ENCODE measurements at regions not wholly inside any gene's neighbourhood (a gene's known extent, or its start where the extent isn't known, plus 50 kb on each side); places are given as distances from the start of the nearest gene placed in this dataset.
A peak's percentile ranks its signal among the peaks of the same experiment; 100 is the strongest.

DNA sequence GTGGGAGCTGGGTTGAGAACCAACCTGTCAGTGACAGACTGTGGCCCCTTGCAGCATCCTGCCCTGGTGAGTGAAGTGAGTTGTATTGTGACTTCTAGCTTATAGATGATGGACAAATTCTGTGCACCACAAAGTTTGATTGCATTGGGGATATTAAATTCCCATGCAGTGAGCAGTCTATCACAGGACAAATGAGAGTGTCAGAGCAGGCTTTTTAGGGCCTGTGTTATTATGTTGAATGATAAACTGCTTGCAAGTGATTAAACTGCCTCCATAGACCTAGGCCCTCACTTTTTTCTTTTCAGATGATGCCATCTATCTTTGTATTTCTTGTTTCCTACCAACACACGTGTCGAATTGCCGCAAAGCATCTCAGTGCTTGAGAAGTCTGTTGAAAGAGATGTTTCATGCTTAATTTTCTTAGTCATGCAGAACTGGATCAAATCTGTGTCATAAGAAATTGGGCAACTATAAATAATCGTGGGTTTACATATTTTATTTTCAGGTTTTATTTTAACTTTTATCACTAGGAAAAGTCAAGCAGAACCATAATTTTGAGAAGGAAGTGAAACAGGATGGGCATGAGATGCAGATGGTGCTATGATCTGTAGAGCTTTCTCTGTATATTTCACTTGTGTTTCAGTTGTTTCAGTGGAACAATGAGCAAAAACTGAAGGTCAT is 199.2 kb downstream of the S1PR1 start:
- DNase-seq (ENCODE audit: low read depth), result no peak
- TF ChIP-seq, protein P1, sequence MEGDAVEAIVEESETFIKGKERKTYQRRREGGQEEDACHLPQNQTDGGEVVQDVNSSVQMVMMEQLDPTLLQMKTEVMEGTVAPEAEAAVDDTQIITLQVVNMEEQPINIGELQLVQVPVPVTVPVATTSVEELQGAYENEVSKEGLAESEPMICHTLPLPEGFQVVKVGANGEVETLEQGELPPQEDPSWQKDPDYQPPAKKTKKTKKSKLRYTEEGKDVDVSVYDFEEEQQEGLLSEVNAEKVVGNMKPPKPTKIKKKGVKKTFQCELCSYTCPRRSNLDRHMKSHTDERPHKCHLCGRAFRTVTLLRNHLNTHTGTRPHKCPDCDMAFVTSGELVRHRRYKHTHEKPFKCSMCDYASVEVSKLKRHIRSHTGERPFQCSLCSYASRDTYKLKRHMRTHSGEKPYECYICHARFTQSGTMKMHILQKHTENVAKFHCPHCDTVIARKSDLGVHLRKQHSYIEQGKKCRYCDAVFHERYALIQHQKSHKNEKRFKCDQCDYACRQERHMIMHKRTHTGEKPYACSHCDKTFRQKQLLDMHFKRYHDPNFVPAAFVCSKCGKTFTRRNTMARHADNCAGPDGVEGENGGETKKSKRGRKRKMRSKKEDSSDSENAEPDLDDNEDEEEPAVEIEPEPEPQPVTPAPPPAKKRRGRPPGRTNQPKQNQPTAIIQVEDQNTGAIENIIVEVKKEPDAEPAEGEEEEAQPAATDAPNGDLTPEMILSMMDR (IDR thresholded peaks at IDR 0.05; ENCODE audit: insufficient read depth, low read depth, low read length, missing control alignments), result no peak
- no peak overlapping the region for H3K4me3 ChIP-seq (ENCODE audit: low read length)

DNA sequence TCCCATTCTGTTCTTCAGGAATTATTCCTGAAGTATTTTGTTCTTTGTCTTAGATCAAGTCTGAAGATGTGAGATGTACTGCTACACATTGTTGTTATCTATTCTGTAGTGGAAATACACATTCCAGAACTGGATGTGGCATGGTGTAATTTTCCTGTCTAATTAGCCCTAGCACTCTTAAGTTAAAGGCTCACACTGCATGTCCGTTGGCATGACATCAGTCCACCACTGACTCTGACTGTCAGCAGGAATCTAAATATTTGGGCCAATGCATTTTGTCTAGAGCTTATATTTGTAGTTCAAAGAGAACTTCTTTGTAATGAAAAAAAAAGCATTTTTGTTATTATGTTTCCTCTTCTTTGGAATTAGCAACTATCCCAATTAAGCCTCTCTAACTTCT is 201.0 kb downstream of the S1PR1 start:
- TF ChIP-seq, protein P1 (IDR thresholded peaks at IDR 0.05; ENCODE audit: insufficient read depth, low read depth, low read length, missing control alignments), result no peak
- H3K4me3 ChIP-seq (ENCODE audit: low read length), result no peak overlapping the region

DNA sequence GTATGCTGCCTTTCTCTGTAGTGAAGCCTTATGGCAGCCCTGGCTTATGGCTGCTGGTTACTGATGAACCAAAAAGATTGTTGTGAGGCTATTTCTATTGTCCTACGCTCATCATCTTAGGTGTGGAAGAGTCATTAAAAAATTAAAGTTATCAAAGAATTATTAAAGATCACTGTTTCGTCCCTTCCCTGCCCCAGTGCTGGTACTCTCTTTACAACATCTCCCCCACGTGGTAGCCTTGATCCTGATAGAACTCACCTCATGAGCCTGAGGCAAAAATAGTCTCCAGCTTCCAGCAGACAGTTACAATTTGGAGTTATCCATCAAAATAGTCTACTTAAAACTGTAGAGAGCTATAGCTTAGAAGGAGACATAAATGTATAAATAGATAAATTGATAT is 201.5 kb downstream of the S1PR1 start:
- TF ChIP-seq, protein P1 (IDR thresholded peaks at IDR 0.05; ENCODE audit: insufficient read depth, low read depth, low read length, missing control alignments), result peak; percentile 21
- no peak overlapping the region for H3K4me3 ChIP-seq (ENCODE audit: low read length)
- peak; percentile 33 for DNase-seq (ENCODE audit: low read depth)

More for the DNA sequence above, 201.0 kb downstream of the S1PR1 start:
- DNase-seq (ENCODE audit: low read depth), result no peak

DNA sequence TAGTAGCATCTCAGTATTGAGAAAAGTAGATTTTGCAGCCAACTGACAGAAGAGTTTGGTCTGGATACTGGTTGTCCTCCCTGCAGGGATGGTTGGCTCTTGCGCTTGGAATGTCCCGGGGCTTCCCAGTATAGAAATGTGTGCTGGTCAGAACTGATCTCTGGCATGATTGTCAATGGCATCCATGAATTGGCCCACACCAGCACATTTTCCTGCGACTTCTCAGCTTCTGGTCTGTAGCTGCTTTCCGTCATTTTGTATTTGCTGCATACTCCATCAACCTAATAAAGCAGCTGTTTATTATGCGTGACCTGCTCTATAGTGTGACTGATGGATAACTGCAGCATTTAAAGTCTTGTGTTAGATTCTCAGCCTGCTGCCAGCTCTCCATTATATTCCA is 203.7 kb downstream of the S1PR1 start:
- no peak overlapping the region for H3K4me3 ChIP-seq (ENCODE audit: low read length)
- no peak for DNase-seq (ENCODE audit: low read depth)
- TF ChIP-seq, protein P1 (IDR thresholded peaks at IDR 0.05; ENCODE audit: insufficient read depth, low read depth, low read length, missing control alignments), result no peak

DNA sequence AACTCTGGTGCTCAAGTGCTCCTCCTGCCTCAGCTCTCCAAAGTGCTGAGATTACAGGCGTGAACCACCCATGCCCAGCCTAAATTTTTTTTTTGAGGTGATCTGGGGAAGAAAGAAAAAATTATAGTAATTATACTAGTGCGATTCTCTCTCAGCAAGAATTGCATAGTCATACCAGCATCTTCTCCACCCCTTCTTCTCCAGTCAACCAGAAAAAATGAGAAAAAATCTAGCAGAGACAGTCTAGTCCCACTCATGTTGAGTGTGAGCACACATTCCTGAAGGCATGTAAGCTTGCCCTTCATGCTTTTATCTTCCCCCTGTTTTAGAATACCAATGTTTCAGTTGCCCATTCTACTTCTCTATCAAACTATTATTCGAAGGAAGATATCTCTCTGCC is 207.6 kb downstream of the S1PR1 start:
- no peak for DNase-seq (ENCODE audit: low read depth)
- no peak overlapping the region for H3K4me3 ChIP-seq (ENCODE audit: low read length)
- TF ChIP-seq, protein P1 (IDR thresholded peaks at IDR 0.05; ENCODE audit: insufficient read depth, low read depth, low read length, missing control alignments), result no peak

DNA sequence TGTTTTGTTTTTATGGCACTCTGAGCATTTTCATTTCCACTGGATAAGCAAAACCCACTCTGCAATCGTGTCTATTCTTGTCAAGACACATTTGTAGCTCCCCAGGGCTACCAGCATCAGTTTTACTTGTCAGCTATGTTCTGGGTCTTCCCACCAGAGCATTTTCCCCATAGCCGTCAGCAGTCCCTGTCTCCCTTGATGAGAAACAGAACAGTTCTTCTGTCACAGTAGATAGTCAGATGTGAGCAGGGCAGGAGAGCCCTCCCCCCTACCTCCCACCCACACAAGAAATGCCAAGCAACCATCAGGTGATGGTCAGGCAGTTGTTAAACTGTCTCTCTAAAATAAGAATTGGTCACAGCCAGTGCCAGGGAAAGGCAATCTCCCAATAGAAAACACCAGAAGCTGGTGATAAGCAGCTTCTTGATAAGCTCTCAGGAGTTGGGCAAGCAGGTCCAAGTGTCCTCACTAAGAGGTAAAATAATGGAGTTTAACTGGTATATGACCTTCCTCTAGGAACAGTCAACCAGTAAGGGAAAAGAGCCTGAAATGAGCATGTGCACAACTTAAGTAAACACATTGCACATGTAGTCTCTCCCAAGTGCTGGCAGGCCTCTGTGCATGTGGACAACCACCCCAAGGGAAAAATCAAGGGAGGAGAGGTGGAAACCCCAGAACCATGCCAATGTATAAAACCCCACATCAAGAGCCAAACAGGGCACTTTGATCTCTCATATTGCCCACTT is 208.2 kb downstream of the S1PR1 start:
- TF ChIP-seq, protein P1 (IDR thresholded peaks at IDR 0.05; ENCODE audit: insufficient read depth, low read depth, low read length, missing control alignments), result no peak
- H3K4me3 ChIP-seq (ENCODE audit: low read length), result no peak overlapping the region
- DNase-seq (ENCODE audit: low read depth), result no peak
